Dedifferentiated amniotic fluid mesenchymal stem cell (primary cell): ENCODE measurements at regions not wholly inside any gene's neighbourhood (a gene's known extent, or its start where the extent isn't known, plus 50 kb on each side); places are given as distances from the start of the nearest gene placed in this dataset.

Experiments
- DNase-seq: peaks from one replicate; pipeline ENCODE4 v3.0.0-alpha.2; 2016; ENCODE audit errors: extremely low spot score

DNA sequence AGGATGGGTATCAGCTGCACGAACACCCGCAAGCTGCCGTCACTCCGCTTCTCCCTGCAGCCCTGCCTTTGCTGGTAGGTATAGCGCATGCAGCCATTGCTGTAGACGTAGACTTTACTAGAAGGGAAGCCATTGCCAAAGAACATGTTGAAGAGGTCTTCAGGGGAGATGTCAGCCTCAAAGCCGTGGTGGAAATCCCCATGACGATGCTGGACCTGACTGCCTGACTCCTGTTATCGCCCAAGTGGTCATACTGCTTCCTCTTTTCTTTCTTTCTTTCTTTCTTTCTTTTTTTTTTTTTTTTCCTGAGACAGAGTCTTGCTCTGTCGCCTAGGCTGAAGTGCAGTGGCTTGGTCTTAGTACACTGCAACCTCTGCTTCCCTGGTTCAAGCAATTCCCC lies 68.7 kb upstream of the SPRED2 start:
- DNase-seq, result no peak

DNA sequence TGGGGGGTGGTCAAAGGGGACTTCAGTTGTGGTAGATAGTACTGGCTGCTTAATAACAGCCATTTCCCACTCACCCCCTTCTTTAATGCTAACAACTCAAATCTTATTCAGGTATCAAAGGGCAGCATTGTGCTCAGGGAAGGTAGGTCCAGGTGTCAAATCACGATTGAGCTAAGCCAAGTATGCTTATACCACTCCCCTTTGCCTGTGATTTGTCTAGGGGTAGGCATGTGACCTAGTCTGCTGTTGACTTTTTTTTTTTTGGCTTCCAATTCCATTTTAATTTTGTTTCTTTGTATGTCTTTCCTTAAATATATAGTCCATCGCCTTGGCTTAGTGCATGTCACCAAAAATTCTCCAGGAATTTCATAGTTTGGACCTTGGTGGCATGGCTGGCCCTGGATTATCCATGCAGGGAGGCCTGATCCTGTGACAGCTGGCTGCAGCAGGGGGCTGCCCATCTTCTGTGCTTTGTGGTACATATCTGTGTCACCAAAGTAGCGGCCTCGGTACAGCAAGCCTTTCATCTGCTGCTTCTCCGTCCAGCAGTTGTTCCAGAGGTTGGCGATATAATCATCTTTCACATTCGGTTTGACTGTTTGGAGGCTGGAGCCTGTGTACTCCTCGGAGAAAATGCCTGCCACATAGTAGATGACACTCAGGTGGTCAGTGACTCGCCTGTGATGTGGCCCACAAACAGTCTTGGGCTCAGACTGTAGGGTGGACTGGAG lies 68.1 kb upstream of the SPRED2 start:
- no peak for DNase-seq

DNA sequence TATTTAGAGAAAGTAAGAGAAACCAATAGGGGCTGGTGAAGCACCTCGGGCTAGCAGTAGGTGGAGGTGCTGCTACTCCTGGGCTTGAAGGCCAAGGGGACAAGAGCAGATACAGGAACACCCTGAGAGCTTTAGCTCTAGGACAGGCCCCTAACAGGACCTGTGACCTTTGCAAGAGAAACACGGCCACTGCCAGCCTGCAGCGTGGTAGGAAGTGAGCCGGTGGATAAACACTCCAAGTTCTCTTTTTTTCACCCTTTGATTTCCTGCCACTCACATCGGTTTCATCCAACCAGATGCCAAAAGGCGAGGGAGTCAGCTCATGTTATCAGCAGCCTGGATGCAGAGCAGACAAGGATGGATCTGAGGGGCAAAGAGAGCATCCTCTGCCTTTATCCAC lies 66.8 kb upstream of the SPRED2 start:
- no peak for DNase-seq

DNA sequence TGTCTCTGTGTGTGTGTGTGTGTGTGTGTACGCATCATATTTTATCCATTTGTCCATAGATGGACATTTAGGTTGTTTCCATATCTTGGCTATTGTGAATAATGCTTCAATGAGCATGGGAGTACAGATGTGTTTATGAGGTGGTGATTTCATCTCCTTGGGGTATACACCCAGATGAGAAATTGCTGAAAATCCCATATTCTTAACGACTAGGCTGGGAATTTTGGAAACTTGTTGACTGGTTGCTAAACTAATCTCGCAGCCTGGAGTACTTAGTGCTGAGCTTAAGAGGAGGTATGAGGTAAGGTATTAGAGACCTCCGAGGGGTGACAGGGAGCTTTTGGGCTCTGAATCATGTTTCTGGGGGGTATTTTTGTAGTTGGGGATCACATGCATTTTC lies 66.0 kb upstream of the SPRED2 start:
- DNase-seq, result no peak

DNA sequence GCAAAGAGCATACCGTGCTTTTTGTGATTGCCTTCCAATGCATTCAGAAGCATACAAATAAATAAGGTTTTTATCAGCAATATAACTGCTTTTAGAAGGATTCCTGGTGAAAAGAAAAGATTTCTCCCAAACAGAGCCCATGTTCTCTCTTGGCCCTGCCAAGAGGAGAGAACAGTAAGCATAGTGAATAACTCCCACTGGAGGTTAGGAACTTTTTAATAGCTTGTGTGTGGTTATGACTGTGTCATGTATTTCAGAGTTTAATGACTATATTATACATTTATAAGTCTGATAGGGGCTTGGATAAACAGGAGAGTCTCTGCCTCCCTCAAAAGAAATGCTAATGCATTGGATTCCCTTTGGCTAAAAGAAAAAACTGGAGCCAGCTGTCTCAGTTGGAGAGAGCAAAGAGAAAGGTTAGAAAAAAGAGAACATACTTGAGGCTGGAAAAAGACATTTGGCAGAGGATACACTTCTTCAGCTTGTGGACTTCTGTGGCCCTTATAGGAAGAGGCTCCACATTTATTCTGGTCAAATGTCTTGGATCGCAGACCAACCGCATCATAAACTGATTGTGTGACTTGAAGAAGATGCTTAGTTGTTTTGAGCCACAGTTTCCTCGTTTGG lies 63.0 kb upstream of the SPRED2 start:
- no peak for DNase-seq

DNA sequence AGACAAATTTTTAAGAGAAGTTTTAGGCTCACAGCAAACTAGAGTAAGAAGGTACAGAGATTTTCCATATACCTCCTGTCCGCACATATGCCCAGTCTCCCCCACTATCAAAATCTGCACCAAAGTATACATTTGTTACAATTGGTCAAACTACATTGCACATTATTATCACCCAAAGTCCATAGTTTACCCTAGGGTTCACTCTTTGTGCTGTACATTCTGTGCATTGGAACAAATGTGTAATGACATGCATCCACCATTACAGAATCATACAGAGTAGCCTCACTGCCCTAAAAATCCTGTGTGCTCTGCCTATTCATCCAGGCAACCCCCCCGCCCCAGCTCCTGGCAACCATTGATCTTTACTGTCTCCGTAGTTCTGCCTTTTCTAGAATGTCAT lies 61.7 kb upstream of the SPRED2 start:
- no peak for DNase-seq

DNA sequence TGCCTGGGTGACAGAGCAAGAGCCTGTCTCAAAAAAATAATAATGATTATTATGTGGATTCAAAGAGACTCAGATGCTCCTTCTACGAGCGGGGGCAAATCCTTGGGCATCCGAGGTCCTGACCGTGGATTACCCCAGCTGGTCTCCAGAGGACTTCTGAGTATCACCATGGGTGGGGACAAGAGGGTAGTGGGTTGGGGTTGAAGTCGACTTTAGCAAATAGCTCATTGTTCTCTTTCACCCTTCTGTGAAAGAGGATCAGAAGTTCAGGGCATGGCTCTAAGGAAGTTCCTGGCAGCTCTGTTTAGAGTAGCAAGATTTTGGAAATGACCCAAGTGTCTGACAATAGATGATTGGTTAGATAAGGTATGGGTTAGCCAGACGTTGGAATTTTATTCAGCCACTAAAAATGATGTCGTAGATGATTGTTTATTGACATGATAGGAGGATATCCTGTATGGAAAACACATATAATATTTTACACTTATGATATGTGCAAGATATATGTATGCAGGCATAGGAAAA lies 59.0 kb upstream of the SPRED2 start:
- DNase-seq, result no peak

DNA sequence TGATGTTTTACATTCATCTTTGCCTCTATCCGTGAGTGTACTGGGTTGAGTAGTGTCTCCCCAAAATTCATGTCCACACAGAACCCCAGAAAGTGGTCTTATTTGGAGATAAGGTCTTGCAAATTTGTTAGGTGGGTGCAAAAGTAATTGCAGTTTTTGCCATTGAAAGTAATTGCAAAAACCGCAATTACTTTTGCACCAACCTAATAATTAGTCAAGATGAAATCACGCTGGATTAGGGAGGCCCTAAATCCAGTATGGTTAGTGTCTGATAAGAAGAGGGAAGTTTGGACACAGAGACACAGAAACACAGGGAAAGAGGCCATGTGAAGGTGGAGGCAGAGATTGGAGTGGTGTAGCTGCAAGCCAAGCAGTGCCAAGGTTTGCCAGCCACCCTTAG lies 57.8 kb upstream of the SPRED2 start:
- DNase-seq, result no peak

DNA sequence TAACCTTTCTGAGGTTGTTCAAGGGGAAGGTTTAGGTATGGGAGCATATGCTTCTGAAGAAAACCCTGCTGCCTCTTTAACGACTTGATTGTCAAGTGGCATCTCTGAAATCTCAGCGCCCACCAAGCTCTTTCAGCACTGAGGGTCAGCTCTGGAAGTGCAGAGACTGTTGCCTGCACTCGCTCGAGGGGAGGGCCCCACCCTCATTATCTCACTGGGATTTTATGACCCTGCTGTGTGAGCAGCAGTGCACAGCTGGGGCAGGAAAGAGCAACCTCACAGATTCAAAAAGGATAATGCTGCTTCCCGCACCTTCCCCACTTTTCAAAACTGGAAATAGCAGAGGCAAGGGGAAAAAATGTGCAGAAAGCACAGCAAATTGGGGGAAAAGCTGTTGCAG lies 56.9 kb upstream of the SPRED2 start:
- no peak for DNase-seq

DNA sequence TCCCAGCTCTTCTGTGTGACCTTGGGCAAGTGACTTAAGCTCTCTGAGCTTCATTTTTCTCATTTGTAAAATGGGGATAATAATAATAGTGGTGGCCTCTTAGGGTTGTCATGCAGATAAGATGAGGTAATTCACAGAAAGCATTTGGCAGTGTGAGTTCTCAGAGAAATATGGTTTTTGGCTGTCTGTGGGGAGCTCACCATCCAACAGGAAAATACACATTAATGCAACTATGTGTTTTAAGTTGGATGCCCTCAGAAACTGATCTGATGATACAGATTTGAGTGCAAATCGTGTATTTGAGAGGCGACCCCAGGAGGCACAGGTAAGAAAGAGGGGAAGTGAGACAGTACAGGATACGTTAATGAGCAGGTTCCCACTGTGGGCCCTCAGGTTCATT lies 56.1 kb upstream of the SPRED2 start:
- DNase-seq, result no peak

DNA sequence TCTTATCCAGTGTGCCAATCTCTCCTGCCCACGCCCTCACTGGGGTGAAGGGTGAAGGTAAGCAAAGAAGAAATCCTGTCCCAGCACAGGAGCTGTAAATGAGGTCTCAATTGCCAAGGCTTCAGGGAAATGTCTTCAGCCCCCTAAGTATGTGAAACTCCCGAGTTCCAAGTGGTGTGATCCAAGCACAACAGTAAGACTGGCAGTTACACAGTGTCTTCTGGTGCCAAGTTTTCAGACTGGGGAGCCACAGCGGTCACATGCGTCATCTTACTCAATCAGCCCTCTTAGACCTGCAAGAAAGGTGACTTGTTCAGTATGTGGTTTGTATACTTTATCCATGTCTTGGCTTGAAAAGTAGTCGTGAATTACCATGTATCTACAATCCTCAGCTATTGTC lies 55.0 kb upstream of the SPRED2 start:
- DNase-seq, result no peak

DNA sequence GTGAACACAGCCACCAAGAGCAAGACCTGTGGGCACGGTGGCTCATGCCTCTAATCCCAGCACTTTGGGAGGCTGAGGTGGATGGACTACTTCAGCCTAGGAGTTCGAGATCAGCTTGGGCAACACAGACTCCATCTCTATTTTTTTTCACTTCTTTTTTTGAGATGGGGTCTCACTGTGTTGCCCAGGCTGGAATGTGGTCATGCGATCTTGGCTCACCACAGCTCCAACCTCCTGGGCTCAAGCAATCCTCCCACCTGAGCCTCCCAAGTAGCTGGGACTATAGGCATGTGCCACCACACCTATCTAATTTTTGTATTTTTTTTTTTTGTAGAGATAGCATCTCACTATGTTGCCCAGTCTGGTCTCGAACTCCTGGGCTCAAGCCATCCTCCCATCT lies 54.4 kb upstream of the SPRED2 start:
- DNase-seq, result no peak

DNA sequence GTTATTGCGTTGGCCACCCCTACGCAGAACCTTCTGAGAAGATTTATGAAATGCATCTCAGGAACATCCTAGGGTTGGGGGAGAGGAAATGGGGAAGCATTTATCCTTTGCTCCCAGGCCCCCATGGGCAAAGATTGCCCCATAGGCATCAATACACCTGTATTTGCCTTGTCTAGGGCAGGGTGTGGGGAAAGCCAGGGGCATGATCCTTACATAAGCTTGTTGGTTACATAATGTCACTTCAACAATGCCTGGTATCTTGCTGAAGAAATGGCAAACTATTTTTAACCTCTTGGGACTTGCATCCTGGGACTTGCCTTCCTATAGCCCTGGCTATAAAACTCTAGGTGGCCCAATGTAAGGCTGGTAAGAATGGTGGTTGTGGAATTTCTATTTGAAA lies 53.9 kb upstream of the SPRED2 start:
- DNase-seq, result no peak

DNA sequence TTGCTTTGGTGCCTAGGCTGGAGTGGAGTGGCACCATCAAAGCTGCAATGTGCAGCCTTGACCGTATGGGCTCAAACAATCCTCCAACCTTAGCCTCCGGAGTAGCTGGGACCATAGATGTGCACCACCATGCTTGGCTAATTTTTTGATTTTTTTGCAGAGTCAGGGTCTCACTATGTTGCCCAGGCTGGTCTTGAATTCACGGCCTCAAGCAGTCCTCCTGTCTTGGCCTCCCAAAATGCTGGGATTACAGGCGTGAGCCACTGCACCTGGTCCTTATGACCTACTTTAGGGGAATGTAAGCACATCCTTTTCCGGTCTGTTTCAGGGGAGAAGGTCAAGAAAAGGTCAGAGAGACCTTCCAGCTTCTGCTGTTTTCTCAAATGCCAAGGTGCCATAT lies 53.4 kb upstream of the SPRED2 start:
- DNase-seq, result no peak

DNA sequence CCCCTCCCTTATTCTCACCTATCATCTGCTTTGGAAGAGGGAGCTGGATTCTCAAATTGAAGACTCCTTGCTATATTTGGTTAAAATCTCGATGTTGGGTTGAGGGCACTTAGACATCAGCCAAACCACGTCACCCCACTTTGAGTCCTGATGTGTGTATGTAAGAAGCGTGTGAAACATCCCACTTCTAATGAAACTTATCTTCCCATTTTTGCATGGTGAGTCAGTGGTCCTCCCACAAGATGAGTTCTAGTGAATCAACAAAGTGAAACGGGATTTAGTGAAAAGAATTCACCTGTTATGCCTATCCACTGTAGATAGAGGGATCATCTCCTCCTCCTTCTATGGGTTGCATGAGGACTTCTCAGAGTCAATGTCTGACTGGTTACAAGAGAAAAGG lies 51.4 kb upstream of the SPRED2 start:
- DNase-seq, result no peak

DNA sequence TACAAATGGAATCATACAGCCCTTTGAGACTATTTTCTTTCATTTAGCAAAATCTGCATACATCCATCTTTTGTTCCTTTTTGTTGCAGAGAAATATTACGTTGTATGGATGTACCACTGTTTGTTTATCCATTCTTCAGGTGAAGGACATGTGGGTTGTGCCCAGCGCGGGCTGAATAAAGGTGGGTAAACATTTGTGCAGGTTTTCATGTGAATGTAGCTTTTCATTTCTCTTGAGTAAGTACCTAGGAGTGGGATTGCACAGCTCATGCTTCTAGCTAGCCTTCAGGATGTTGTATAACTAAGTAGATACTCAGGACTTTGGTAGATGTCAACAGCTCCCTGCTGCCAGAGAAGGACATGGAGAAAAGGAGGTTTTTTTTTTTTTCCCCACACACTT lies 50.6 kb upstream of the SPRED2 start:
- no peak for DNase-seq
